HEK293 (cell line): ENCODE measurements at regions not wholly inside any gene's neighbourhood (a gene's known extent, or its start where the extent isn't known, plus 50 kb on each side); places are given as distances from the start of the nearest gene placed in this dataset.

Experiments used
- CTCF ChIA-PET: fragments of 350-600 bp; formaldehyde crosslinking; extraction: SDS; loops from one replicate; lab custom pipeline; 2021; ENCODE audit warnings: antibody characterized with exemption; lab: Yijun Ruan, JAX
- POLR2A ChIA-PET: fragments of 300-600 bp; formaldehyde crosslinking; extraction: SDS; loops from one replicate; lab custom pipeline; 2020; ENCODE audit warnings: antibody characterized with exemption, inconsistent platforms; lab: Yijun Ruan, JAX
- H3K27ac ChIP-seq: fragments of 200-500 bp; sonication (Bioruptor generic); 2 replicates; pipeline ENCODE4 v1.5.1; 2014; ENCODE audit warnings: low read depth, low read length, control low read depth, inconsistent platforms; ENCODE audit errors: extremely low read depth
- H3K36me3 ChIP-seq, 2 experiments: fragments of 200-500 bp in 1 of 2; sonication (Bioruptor generic) in 1 of 2; 1 replicate in 1 of 2; 2 replicates in 1 of 2; pipeline ENCODE4 v1.5.1; 2014 to 2017; ENCODE audit warnings: inconsistent platforms in 2 of 2, low read length in 2 of 2; ENCODE audit not compliant: control insufficient read depth in 2 of 2, insufficient read depth in 1 of 2
- H3K4me1 ChIP-seq: fragments of 200-500 bp; sonication (Bioruptor generic); 2 replicates; pipeline ENCODE4 v1.5.1; 2014; ENCODE audit warnings: mild to moderate bottlenecking, low read length, inconsistent platforms; ENCODE audit not compliant: control insufficient read depth, insufficient read depth
- H3K4me3 ChIP-seq: 2 replicates; pipeline ENCODE4 v1.5.1; 2011; ENCODE audit warnings: low read depth, mild to moderate bottlenecking, control low read depth, low read length, moderate library complexity
- H3K9me3 ChIP-seq: fragments of 200-500 bp; sonication (Bioruptor generic); 2 replicates; pipeline ENCODE4 v1.5.1; 2014; ENCODE audit warnings: low read depth, low read length, inconsistent platforms; ENCODE audit not compliant: control insufficient read depth, insufficient read depth
- FEZF1 ChIP-seq: fragments of 450-650 bp; formaldehyde crosslinking; IDR thresholded peaks from 2 replicates; pipeline ENCODE4 v1.5.1; 2016; ENCODE audit warnings: missing biosample characterization, missing genetic modification characterization
- GLIS1 ChIP-seq: fragments of 450-650 bp; formaldehyde crosslinking; IDR thresholded peaks from 2 replicates; pipeline ENCODE4 v1.5.1; 2016; ENCODE audit warnings: missing biosample characterization, missing genetic modification characterization
- SCRT1 ChIP-seq: fragments of 450-650 bp; formaldehyde crosslinking; IDR thresholded peaks from 2 replicates; pipeline ENCODE4 v1.5.1; 2016; ENCODE audit warnings: missing biosample characterization, missing genetic modification characterization, borderline replicate concordance
- SCRT2 ChIP-seq: fragments of 450-650 bp; formaldehyde crosslinking; IDR thresholded peaks from 2 replicates; pipeline ENCODE4 v1.5.1; 2016; ENCODE audit warnings: missing biosample characterization, missing genetic modification characterization
- SP2 ChIP-seq: fragments of 450-650 bp; formaldehyde crosslinking; IDR thresholded peaks from 2 replicates; pipeline ENCODE4 v1.5.1; 2016; ENCODE audit warnings: missing biosample characterization, missing genetic modification characterization
- TRIM28 ChIP-seq: IDR thresholded peaks from 2 replicates; pipeline ENCODE4 v1.6.1; 2011; ENCODE audit warnings: low read length, control low read depth, borderline replicate concordance
- ZNF132 ChIP-seq: fragments of 450-650 bp; formaldehyde crosslinking; IDR thresholded peaks from 2 replicates; pipeline ENCODE4 v1.5.1; 2017; ENCODE audit warnings: missing biosample characterization, missing genetic modification characterization, borderline replicate concordance
- ZNF223 ChIP-seq: fragments of 450-650 bp; formaldehyde crosslinking; IDR thresholded peaks from 2 replicates; pipeline ENCODE4 v1.5.1; 2016; ENCODE audit warnings: missing biosample characterization, missing genetic modification characterization
- ZNF37A ChIP-seq: fragments of 450-650 bp; IDR thresholded peaks from 2 replicates; pipeline ENCODE4 v1.5.1; 2018; ENCODE audit warnings: missing biosample characterization, missing genetic modification characterization
- ZNF530 ChIP-seq: fragments of 450-650 bp; formaldehyde crosslinking; IDR thresholded peaks from 2 replicates; pipeline ENCODE4 v1.5.1; 2016; ENCODE audit warnings: low read depth, missing biosample characterization, missing genetic modification characterization
- ZNF558 ChIP-seq: fragments of 450-650 bp; formaldehyde crosslinking; IDR thresholded peaks from 2 replicates; pipeline ENCODE4 v1.5.1; 2016; ENCODE audit warnings: missing biosample characterization, missing genetic modification characterization
- ZNF560 ChIP-seq: fragments of 450-650 bp; formaldehyde crosslinking; IDR thresholded peaks from 2 replicates; pipeline ENCODE4 v1.5.1; 2017; ENCODE audit warnings: missing biosample characterization, missing genetic modification characterization, borderline replicate concordance
- ZNF660 ChIP-seq: fragments of 450-650 bp; IDR thresholded peaks from 2 replicates; pipeline ENCODE4 v1.5.1; 2018; ENCODE audit warnings: missing biosample characterization, mild to moderate bottlenecking, missing genetic modification characterization
- ZNF837 ChIP-seq: fragments of 450-650 bp; formaldehyde crosslinking; IDR thresholded peaks from 2 replicates; pipeline ENCODE4 v1.5.1; 2016; ENCODE audit warnings: missing biosample characterization, missing genetic modification characterization
- TF ChIP-seq, protein P1 (sequence below): fragments of 450-650 bp; formaldehyde crosslinking; IDR thresholded peaks from 2 replicates; pipeline ENCODE4 v1.5.1; 2016; ENCODE audit warnings: missing biosample characterization, missing genetic modification characterization, borderline replicate concordance
- TF ChIP-seq, protein P2 (sequence below): fragments of 450-650 bp; formaldehyde crosslinking; IDR thresholded peaks from 2 replicates; pipeline ENCODE4 v1.5.1; 2016; ENCODE audit warnings: missing biosample characterization, missing genetic modification characterization
- TF ChIP-seq, protein P3 (sequence below): fragments of 450-650 bp; formaldehyde crosslinking; IDR thresholded peaks from 2 replicates; pipeline ENCODE4 v1.5.1; 2016; ENCODE audit warnings: missing biosample characterization, missing genetic modification characterization
- TF ChIP-seq, protein P4 (sequence below): IDR thresholded peaks from 2 replicates; pipeline ENCODE4 v1.6.1; 2011; ENCODE audit warnings: mild to moderate bottlenecking, low read depth, low read length, borderline replicate concordance
- TF ChIP-seq, protein P5 (sequence below): fragments of 450-650 bp; formaldehyde crosslinking; IDR thresholded peaks from 2 replicates; pipeline ENCODE4 v1.5.1; 2017; ENCODE audit warnings: missing biosample characterization, mild to moderate bottlenecking, missing genetic modification characterization, moderate library complexity

DNA sequence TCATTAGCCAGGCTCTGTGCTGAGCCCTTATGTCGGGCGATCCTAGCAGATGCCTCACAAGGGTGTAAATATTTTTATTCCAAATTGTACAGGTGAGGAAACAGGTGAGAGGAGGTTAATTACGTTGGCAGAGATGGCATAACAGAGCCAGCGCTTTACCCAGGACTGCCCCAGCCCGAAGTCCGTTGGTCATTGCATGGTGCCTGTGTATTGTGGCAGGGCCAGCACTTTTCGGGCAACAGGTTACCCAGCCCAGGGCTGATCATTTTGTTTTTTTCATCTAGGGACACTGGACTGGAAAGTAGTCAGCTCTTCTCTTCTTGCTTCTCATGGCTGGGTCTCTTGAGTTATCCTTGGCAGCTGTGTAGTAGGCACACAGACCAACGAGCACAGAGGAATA, 202.2 kb upstream of the NAV2 start:
- ChIA-PET CTCF (interaction anchor here (1.0 kb wide), 1 partner anchor 35 kb away, joined by 6 read pairs; no protein-coding TSS in a partner anchor), POLR2A (no interaction called here)
- no peak overlapping the region for H3K27ac ChIP-seq
- TF ChIP-seq, protein P1, sequence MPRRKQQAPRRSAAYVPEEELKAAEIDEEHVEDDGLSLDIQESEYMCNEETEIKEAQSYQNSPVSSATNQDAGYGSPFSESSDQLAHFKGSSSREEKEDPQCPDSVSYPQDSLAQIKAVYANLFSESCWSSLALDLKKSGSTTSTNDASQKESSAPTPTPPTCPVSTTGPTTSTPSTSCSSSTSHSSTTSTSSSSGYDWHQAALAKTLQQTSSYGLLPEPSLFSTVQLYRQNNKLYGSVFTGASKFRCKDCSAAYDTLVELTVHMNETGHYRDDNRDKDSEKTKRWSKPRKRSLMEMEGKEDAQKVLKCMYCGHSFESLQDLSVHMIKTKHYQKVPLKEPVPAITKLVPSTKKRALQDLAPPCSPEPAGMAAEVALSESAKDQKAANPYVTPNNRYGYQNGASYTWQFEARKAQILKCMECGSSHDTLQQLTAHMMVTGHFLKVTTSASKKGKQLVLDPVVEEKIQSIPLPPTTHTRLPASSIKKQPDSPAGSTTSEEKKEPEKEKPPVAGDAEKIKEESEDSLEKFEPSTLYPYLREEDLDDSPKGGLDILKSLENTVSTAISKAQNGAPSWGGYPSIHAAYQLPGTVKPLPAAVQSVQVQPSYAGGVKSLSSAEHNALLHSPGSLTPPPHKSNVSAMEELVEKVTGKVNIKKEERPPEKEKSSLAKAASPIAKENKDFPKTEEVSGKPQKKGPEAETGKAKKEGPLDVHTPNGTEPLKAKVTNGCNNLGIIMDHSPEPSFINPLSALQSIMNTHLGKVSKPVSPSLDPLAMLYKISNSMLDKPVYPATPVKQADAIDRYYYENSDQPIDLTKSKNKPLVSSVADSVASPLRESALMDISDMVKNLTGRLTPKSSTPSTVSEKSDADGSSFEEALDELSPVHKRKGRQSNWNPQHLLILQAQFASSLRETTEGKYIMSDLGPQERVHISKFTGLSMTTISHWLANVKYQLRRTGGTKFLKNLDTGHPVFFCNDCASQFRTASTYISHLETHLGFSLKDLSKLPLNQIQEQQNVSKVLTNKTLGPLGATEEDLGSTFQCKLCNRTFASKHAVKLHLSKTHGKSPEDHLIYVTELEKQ: no peak
- TF ChIP-seq TRIM28: no peak
- peak; percentile 52 for TF ChIP-seq SCRT2 (tag by site-specific recombination)
- peak; percentile 26; the same call in 1 of the 2 replicates for TF ChIP-seq SCRT1 (tag by site-specific recombination)
- no peaks in the 10 kb centered on the region for H3K4me1 ChIP-seq
- no peaks in the 10 kb centered on the region for H3K9me3 ChIP-seq
- no peak overlapping the region for H3K4me3 ChIP-seq
- H3K36me3 ChIP-seq: no peaks in the 10 kb centered on the region

DNA sequence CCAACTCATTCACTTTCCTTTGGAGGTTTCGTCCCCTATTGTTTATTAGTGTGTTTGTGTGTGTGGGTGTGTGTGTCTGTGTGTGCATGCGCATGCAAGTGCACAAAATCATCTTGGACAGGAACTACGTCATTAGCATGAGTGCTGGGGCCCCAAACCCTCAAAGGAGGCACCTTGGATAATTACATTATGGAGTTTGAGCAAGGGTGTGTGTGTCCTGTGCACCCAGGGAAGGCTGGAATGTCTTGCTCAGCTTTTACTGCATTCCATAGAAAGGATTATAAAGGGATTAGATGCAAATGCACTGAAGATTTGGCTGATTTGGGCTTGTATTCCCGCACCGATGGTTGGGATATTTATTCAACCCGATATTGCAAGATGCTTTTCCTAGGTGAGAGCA, 203.4 kb upstream of the NAV2 start:
- no peaks in the 10 kb centered on the region for H3K36me3 ChIP-seq
- H3K9me3 ChIP-seq: no peaks in the 10 kb centered on the region
- no peak overlapping the region for H3K4me3 ChIP-seq
- ChIA-PET CTCF (no interaction called here), POLR2A (no interaction called here)
- H3K27ac ChIP-seq: no peak overlapping the region
- no peaks in the 10 kb centered on the region for H3K4me1 ChIP-seq
- TF ChIP-seq, protein P2, sequence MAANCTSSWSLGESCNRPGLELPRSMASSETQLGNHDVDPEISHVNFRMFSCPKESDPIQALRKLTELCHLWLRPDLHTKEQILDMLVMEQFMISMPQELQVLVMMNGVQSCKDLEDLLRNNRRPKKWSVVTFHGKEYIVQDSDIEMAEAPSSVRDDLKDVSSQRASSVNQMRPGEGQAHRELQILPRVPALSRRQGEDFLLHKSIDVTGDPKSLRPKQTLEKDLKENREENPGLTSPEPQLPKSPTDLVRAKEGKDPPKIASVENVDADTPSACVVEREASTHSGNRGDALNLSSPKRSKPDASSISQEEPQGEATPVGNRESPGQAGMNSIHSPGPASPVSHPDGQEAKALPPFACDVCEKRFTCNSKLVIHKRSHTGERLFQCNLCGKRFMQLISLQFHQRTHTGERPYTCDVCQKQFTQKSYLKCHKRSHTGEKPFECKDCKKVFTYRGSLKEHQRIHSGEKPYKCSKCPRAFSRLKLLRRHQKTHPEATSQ (tag by site-specific recombination): no peak
- TF ChIP-seq FEZF1 (tag by site-specific recombination): no peak
- TF ChIP-seq, protein P3, sequence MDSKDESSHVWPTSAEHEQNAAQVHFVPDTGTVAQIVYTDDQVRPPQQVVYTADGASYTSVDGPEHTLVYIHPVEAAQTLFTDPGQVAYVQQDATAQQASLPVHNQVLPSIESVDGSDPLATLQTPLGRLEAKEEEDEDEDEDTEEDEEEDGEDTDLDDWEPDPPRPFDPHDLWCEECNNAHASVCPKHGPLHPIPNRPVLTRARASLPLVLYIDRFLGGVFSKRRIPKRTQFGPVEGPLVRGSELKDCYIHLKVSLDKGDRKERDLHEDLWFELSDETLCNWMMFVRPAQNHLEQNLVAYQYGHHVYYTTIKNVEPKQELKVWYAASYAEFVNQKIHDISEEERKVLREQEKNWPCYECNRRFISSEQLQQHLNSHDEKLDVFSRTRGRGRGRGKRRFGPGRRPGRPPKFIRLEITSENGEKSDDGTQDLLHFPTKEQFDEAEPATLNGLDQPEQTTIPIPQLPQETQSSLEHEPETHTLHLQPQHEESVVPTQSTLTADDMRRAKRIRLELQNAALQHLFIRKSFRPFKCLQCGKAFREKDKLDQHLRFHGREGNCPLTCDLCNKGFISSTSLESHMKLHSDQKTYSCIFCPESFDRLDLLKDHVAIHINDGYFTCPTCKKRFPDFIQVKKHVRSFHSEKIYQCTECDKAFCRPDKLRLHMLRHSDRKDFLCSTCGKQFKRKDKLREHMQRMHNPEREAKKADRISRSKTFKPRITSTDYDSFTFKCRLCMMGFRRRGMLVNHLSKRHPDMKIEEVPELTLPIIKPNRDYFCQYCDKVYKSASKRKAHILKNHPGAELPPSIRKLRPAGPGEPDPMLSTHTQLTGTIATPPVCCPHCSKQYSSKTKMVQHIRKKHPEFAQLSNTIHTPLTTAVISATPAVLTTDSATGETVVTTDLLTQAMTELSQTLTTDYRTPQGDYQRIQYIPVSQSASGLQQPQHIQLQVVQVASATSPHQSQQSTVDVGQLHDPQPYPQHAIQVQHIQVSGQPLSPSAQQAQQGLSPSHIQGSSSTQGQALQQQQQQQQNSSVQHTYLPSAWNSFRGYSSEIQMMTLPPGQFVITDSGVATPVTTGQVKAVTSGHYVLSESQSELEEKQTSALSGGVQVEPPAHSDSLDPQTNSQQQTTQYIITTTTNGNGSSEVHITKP: no peak
- TF ChIP-seq, protein P4, sequence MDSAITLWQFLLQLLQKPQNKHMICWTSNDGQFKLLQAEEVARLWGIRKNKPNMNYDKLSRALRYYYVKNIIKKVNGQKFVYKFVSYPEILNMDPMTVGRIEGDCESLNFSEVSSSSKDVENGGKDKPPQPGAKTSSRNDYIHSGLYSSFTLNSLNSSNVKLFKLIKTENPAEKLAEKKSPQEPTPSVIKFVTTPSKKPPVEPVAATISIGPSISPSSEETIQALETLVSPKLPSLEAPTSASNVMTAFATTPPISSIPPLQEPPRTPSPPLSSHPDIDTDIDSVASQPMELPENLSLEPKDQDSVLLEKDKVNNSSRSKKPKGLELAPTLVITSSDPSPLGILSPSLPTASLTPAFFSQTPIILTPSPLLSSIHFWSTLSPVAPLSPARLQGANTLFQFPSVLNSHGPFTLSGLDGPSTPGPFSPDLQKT: no peak
- no peak for TF ChIP-seq ZNF837
- no peak for TF ChIP-seq SP2 (tag by site-specific recombination)

DNA sequence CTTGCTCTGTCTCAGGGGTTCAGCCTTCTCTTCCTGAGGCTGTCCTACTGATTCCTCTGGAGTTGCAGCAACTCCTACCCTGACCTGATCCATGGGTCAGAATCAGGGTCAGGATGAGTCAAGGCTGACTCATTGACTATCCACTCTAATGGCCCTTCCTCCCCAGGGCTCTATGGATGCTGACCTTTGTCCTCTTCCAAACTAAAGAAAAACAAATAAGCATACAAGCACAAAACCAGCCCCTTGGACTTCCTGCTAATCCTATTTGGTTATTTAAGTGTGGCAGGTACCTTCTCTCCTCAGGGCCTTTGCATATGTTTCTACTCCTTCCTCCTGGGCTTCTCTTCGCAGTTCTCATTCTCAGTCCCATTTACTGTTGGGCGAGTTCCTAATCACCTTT, 204.5 kb upstream of the NAV2 start:
- H3K9me3 ChIP-seq: no peaks in the 10 kb centered on the region
- H3K36me3 ChIP-seq: no peaks in the 10 kb centered on the region
- POLR2A ChIA-PET: no interaction called here
- no peak overlapping the region for H3K4me3 ChIP-seq
- no peak overlapping the region for H3K27ac ChIP-seq
- CTCF ChIA-PET: interaction anchor here (0.6 kb wide), 1 partner anchor 198 kb away, joined by 3 read pairs; no protein-coding TSS in a partner anchor
- H3K4me1 ChIP-seq: no peaks in the 10 kb centered on the region
- TF ChIP-seq ZNF558: no peak
- TF ChIP-seq, protein P5, sequence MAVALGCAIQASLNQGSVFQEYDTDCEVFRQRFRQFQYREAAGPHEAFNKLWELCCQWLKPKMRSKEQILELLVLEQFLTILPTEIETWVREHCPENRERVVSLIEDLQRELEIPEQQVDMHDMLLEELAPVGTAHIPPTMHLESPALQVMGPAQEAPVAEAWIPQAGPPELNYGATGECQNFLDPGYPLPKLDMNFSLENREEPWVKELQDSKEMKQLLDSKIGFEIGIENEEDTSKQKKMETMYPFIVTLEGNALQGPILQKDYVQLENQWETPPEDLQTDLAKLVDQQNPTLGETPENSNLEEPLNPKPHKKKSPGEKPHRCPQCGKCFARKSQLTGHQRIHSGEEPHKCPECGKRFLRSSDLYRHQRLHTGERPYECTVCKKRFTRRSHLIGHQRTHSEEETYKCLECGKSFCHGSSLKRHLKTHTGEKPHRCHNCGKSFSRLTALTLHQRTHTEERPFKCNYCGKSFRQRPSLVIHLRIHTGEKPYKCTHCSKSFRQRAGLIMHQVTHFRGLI (tag by site-specific recombination): no peak
- no peak for TF ChIP-seq ZNF132 (tag by site-specific recombination)
- no peak for TF ChIP-seq ZNF530 (tag by site-specific recombination)
- no peak for TF ChIP-seq GLIS1 (tag by site-specific recombination)
- TF ChIP-seq ZNF560 (tag by site-specific recombination): no peak
- TF ChIP-seq ZNF37A (tag by site-specific recombination): no peak
- TF ChIP-seq ZNF223 (tag by site-specific recombination): no peak
- TF ChIP-seq ZNF660 (tag by site-specific recombination): no peak
